ENCODE measurements at regions not wholly inside any gene's neighbourhood (a gene's known extent, or its start where the extent isn't known, plus 50 kb on each side); places are given as distances from the start of the nearest gene placed in this dataset.

- H3K79me2 ChIP-seq (ENCODE audit: low read depth), result no peaks in the 10 kb centered on the region
- DNase-seq, result no peak
- no peaks in the 10 kb centered on the region for H3K9me3 ChIP-seq (ENCODE audit: insufficient read depth, low read depth)
- intact Hi-C loops (cut with micrococcal nuclease; ENCODE audit: unreplicated experiment), result no loop called here
- no peaks in the 10 kb centered on the region for H4K20me1 ChIP-seq (ENCODE audit: insufficient read depth)
- no peak overlapping the region for H3K27ac ChIP-seq
- H3K36me3 ChIP-seq (ENCODE audit: low read depth), result no peaks in the 10 kb centered on the region
- POLR2A ChIA-PET (ENCODE audit: unreplicated experiment), result interaction anchor here (0.7 kb wide), 1 partner anchor 74 kb away, joined by 13 read pairs; no protein-coding TSS in a partner anchor
- H3K4me2 ChIP-seq, result no peak overlapping the region
- no peaks in the 10 kb centered on the region for H3F3A ChIP-seq (ENCODE audit: insufficient read depth, low read depth)
- no peak overlapping the region for H2AFZ ChIP-seq
- no TSS peak for BruUV-seq (replicated peaks)
- TF ChIP-seq EZH2 (IDR thresholded peaks at IDR 0.05; ENCODE audit: low read depth), result no peak
- TF ChIP-seq CTCF (conservative IDR thresholded peaks at IDR 0.05), result no peak
- CTCF ChIA-PET, result interaction anchor here (0.7 kb wide), 1 partner anchor 917 kb away, joined by 3 read pairs; no protein-coding TSS in a partner anchor
- no peaks in the 10 kb centered on the region for H3K9me2 ChIP-seq (ENCODE audit: insufficient read depth)
- H3K4me3 ChIP-seq, result no peak overlapping the region
- H3K4me1 ChIP-seq (replicated peaks; ENCODE audit: insufficient read depth), result no peaks in the 10 kb centered on the region
- H3K27me3 ChIP-seq (ENCODE audit: insufficient read depth, low read depth), result no peaks in the 10 kb centered on the region
Measured at GRCh38 chr11:32161293-32161692, 70.4 kb downstream of the RCN1 start.

- POLR2A ChIA-PET (ENCODE audit: unreplicated experiment), result no interaction called here
- H3K27me3 ChIP-seq (ENCODE audit: insufficient read depth, low read depth), result no peaks in the 10 kb centered on the region
- intact Hi-C loops (cut with micrococcal nuclease; ENCODE audit: unreplicated experiment), result no loop called here
- H3K4me3 ChIP-seq, result no peak overlapping the region
- H3K27ac ChIP-seq, result no peak overlapping the region
- H3K4me1 ChIP-seq (replicated peaks; ENCODE audit: insufficient read depth), result no peaks in the 10 kb centered on the region
- no peaks in the 10 kb centered on the region for H3K9me2 ChIP-seq (ENCODE audit: insufficient read depth)
- TF ChIP-seq EZH2 (IDR thresholded peaks at IDR 0.05; ENCODE audit: low read depth) (no peak), CTCF (conservative IDR thresholded peaks at IDR 0.05) (no peak)
- H3K9me3 ChIP-seq (ENCODE audit: insufficient read depth, low read depth), result no peaks in the 10 kb centered on the region
- CTCF ChIA-PET, result no interaction called here
- DNase-seq, result no peak
- no peaks in the 10 kb centered on the region for H3K79me2 ChIP-seq (ENCODE audit: low read depth)
- H3K36me3 ChIP-seq (ENCODE audit: low read depth), result no peaks in the 10 kb centered on the region
- no peak overlapping the region for H3K4me2 ChIP-seq
- BruUV-seq (replicated peaks), result no TSS peak
- H4K20me1 ChIP-seq (ENCODE audit: insufficient read depth), result no peaks in the 10 kb centered on the region
- H3F3A ChIP-seq (ENCODE audit: insufficient read depth, low read depth), result no peaks in the 10 kb centered on the region
- no peak overlapping the region for H2AFZ ChIP-seq
Measured at GRCh38 chr11:32162351-32162750, 71.5 kb downstream of the RCN1 start.

GRCh38 chr11:32162906-32163305 is 72.0 kb downstream of the RCN1 start:
- Histone ChIP-seq H4K20me1 (ENCODE audit: insufficient read depth) (no peaks in the 10 kb centered on the region), H3K4me2 (no peak overlapping the region), H3F3A (ENCODE audit: insufficient read depth, low read depth) (no peaks in the 10 kb centered on the region), H3K27me3 (ENCODE audit: insufficient read depth, low read depth) (no peaks in the 10 kb centered on the region), H3K27ac (no peak overlapping the region), H2AFZ (no peak overlapping the region), H3K9me3 (ENCODE audit: insufficient read depth, low read depth) (no peaks in the 10 kb centered on the region), H3K36me3 (ENCODE audit: low read depth) (no peaks in the 10 kb centered on the region), H3K9me2 (ENCODE audit: insufficient read depth) (no peaks in the 10 kb centered on the region), H3K4me1 (replicated peaks; ENCODE audit: insufficient read depth) (no peaks in the 10 kb centered on the region), H3K4me3 (no peak overlapping the region), H3K79me2 (ENCODE audit: low read depth) (no peaks in the 10 kb centered on the region)
- BruUV-seq (replicated peaks), result no TSS peak
- DNase-seq, result no peak
- intact Hi-C loops (cut with micrococcal nuclease; ENCODE audit: unreplicated experiment), result no loop called here
- CTCF ChIA-PET, result interaction anchor here (0.6 kb wide), 1 partner anchor 66 kb away, joined by 7 read pairs; no protein-coding TSS in a partner anchor
- POLR2A ChIA-PET (ENCODE audit: unreplicated experiment), result no interaction called here
- no peak for TF ChIP-seq EZH2 (IDR thresholded peaks at IDR 0.05; ENCODE audit: low read depth)
- TF ChIP-seq CTCF (conservative IDR thresholded peaks at IDR 0.05), result no peak

Measured in PC-9 (cell line).